ENCODE measurements at regions not wholly inside any gene's neighbourhood (a gene's known extent, or its start where the extent isn't known, plus 50 kb on each side); places are given as distances from the start of the nearest gene placed in this dataset.

- Histone ChIP-seq H3K27ac (no peak overlapping the region), H3K27me3 (peaks cover 0 to 55% (median 14%) of the 10 kb centered on the region in 9 donors), H3K4me3 (peak overlapping the region in 10 of 12 donors; percentile 24 to 56 (median 45)), H3K4me1 (peaks cover 0 to 12% (median 3%) of the 10 kb centered on the region in 12 donors), H3K9me3 (no peaks in the 10 kb centered on the region), H3K36me3 (no peaks in the 10 kb centered on the region)
- DNase-seq: peak; percentile 11 to 68 (median 33)
- TF ChIP-seq POLR2A (IDR thresholded peaks at IDR 0.05): no peak
- TF ChIP-seq CTCF (IDR thresholded peaks at IDR 0.05): peak in 9 of 12 donors; percentile 17 to 59 (median 35)
- WGBS, 4 donors: 5 to 15% (median 8%) methylated on average over 30 to 62 of the region's 62 CpGs
- peak; percentile 67 to 91 (median 90) for ATAC-seq
- intact Hi-C loops (cut with DNase I): no loop called here
Measured at GRCh38 chr7:54664235-54665228, 94.5 kb downstream of the SEC61G start.

GRCh38 chr7:54663603-54664234 lies 95.3 kb downstream of the SEC61G start:
- Histone ChIP-seq H3K27ac (no peak overlapping the region), H3K4me1 (peaks cover 0 to 12% (median 3%) of the 10 kb centered on the region in 12 donors), H3K4me3 (peak overlapping the region in 10 of 12 donors; percentile 24 to 56 (median 45)), H3K9me3 (no peaks in the 10 kb centered on the region), H3K27me3 (peaks cover 0 to 61% (median 14%) of the 10 kb centered on the region in 9 donors), H3K36me3 (no peaks in the 10 kb centered on the region)
- no peak for DNase-seq
- WGBS, 4 donors: 15 to 22% (median 18%) methylated on average over 16 of the region's 16 CpGs
- ATAC-seq: peak in 1 of 4 donors; percentile 9
- intact Hi-C loops (cut with DNase I): no loop called here
- TF ChIP-seq CTCF (IDR thresholded peaks at IDR 0.05) (no peak), POLR2A (IDR thresholded peaks at IDR 0.05) (no peak)

GRCh38 chr7:54663186-54663585 lies 95.8 kb downstream of the SEC61G start:
- intact Hi-C loops (cut with DNase I): no loop called here
- WGBS, 4 donors: 74 to 83% (median 77%) methylated on average over 13 of the region's 13 CpGs

More at GRCh38 chr7:54663186-54663585, 95.8 kb downstream of the SEC61G start:
- H3K4me3 ChIP-seq: no peak overlapping the region
- DNase-seq: no peak
- no peak for ATAC-seq
- H3K9me3 ChIP-seq: no peaks in the 10 kb centered on the region
- no peaks in the 10 kb centered on the region for H3K36me3 ChIP-seq
- TF ChIP-seq CTCF (IDR thresholded peaks at IDR 0.05) (no peak), POLR2A (IDR thresholded peaks at IDR 0.05) (no peak)
- no peak overlapping the region for H3K27ac ChIP-seq
- peaks cover 0 to 61% (median 14%) of the 10 kb centered on the region in 9 donors for H3K27me3 ChIP-seq
- H3K4me1 ChIP-seq: peaks cover 0 to 12% (median 3%) of the 10 kb centered on the region in 12 donors
